ENCODE measurements at regions not wholly inside any gene's neighbourhood (a gene's known extent, or its start where the extent isn't known, plus 50 kb on each side); places are given as distances from the start of the nearest gene placed in this dataset.

GRCh38 chr16:82350560-82350959, 180.5 kb upstream of the MPHOSPH6 start:
- DNase-seq, result no peak

GRCh38 chr16:82345318-82345717, 175.3 kb upstream of the MPHOSPH6 start:
- no peak for DNase-seq

- no peak for DNase-seq
Measured at GRCh38 chr16:82344157-82344556, 174.1 kb upstream of the MPHOSPH6 start.

GRCh38 chr16:82341146-82341669, 171.2 kb upstream of the MPHOSPH6 start:
- DNase-seq, result no peak

- DNase-seq, result no peak
Measured at GRCh38 chr16:82340531-82340930, 170.5 kb upstream of the MPHOSPH6 start.

GRCh38 chr16:82337355-82337754, 167.3 kb upstream of the MPHOSPH6 start:
- no peak for DNase-seq

GRCh38 chr16:82331974-82332750, 162.1 kb upstream of the MPHOSPH6 start:
- DNase-seq, result no peak

GRCh38 chr16:82331397-82331796, 161.4 kb upstream of the MPHOSPH6 start:
- no peak for DNase-seq

GRCh38 chr16:82329504-82330192, 159.6 kb upstream of the MPHOSPH6 start:
- no peak for DNase-seq

- no peak for DNase-seq
Measured at GRCh38 chr16:82328881-82329469, 159.0 kb upstream of the MPHOSPH6 start.

- no peak for DNase-seq
Measured at GRCh38 chr16:82323171-82323570, 153.1 kb upstream of the MPHOSPH6 start.

- no peak for DNase-seq
Measured at GRCh38 chr16:82322177-82322576, 152.2 kb upstream of the MPHOSPH6 start.

- no peak for DNase-seq
Measured at GRCh38 chr16:82319038-82319437, 149.0 kb upstream of the MPHOSPH6 start.

GRCh38 chr16:82317411-82318167, 147.6 kb upstream of the MPHOSPH6 start:
- no peak for DNase-seq

GRCh38 chr16:82313754-82314153, 143.7 kb upstream of the MPHOSPH6 start:
- DNase-seq, result no peak

- no peak for DNase-seq
Measured at GRCh38 chr16:82311528-82311927, 141.5 kb upstream of the MPHOSPH6 start.

- DNase-seq, result no peak
Measured at GRCh38 chr16:82302042-82302727, 132.2 kb upstream of the MPHOSPH6 start.

- no peak for DNase-seq
Measured at GRCh38 chr16:82301146-82301755, 131.2 kb upstream of the MPHOSPH6 start.

GRCh38 chr16:82300374-82300951, 130.4 kb upstream of the MPHOSPH6 start:
- DNase-seq, result no peak

- no peak for DNase-seq
Measured at GRCh38 chr16:82298472-82298871, 128.4 kb upstream of the MPHOSPH6 start.
